ENCODE measurements at regions not wholly inside any gene's neighbourhood (a gene's known extent, or its start where the extent isn't known, plus 50 kb on each side); places are given as distances from the start of the nearest gene placed in this dataset.

DNA sequence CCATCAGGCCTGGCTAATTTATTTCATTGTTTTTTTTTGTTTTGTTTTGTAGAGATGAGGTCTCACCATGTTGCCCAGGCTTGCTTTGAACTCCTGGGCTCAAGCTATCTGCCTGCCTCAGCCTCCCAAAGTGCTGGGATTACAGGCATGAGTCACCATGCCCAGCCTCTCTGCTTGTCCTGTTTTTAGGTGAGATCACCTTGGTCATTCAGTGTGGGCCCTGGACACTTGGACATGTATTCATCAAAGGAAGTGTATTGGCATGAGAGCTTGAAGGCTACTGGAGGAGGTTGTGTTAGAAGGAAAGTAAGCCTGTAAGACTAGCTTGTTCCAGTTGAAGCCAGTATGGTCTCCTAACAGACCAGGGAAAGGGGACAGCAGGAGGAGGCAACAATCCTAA, 229.2 kb upstream of the RGPD4 start:
- Histone ChIP-seq H3K4me1 (ENCODE audit: control insufficient read depth in 2 of 2, insufficient read depth in 2 of 2, low read length in 2 of 2) (no peaks in the 10 kb centered on the region), H3K4me2 (replicated peaks; ENCODE audit: low read depth, low read length, poor library complexity, severe bottlenecking) (no peak overlapping the region), H3K36me3 (replicated peaks in 1 of 2; ENCODE audit: control extremely low read depth in 1 of 2, control insufficient read depth in 1 of 2, extremely low read depth in 1 of 2, insufficient read depth in 2 of 2, low read length in 1 of 2) (no peaks in the 10 kb centered on the region), H4K20me1 (ENCODE audit: control insufficient read depth, insufficient read depth, low read length, poor library complexity, severe bottlenecking) (no peaks in the 10 kb centered on the region), H3K27ac (ENCODE audit: low read length in 2 of 2) (no peak overlapping the region), H3K4me3 (ENCODE audit: control extremely low read depth in 1 of 5, extremely low read depth in 1 of 5, insufficient read depth in 1 of 5, low read depth in 2 of 5, low read length in 4 of 5) (no peak overlapping the region), H3K79me2 (ENCODE audit: control insufficient read depth, insufficient read depth, low read length) (no peaks in the 10 kb centered on the region), H3K9me3 (ENCODE audit: control extremely low read depth in 1 of 3, control insufficient read depth in 2 of 3, insufficient read depth in 1 of 3, low read length in 2 of 3) (no peaks in the 10 kb centered on the region), H3K27me3 (replicated peaks in 1 of 4; ENCODE audit: control extremely low read depth in 1 of 4, control insufficient read depth in 3 of 4, insufficient read depth in 4 of 4, low read length in 3 of 4) (no peaks in the 10 kb centered on the region), H2AFZ (ENCODE audit: insufficient read depth, low read depth, low read length, poor library complexity, severe bottlenecking) (no peak overlapping the region), H3K9ac (ENCODE audit: low read length) (no peak overlapping the region)
- Mint-ChIP-seq H3K4me1 (no peaks in the 10 kb centered on the region), H3K27me3 (no peaks in the 10 kb centered on the region), H3K4me3 (no peak overlapping the region), H3K9me3 (ENCODE audit: insufficient read depth) (no peaks in the 10 kb centered on the region), H3K27ac (no peak overlapping the region)
- ATAC-seq (ENCODE audit: low read depth) (no peak), DNase-seq (no peak)
- intact Hi-C loops (cut with micrococcal nuclease): no loop called here
- ChIA-PET POLR2A (no interaction called here), CTCF (no interaction called here)
- TF ChIP-seq EZH2 (IDR thresholded peaks at IDR 0.05; ENCODE audit: borderline replicate concordance, insufficient read depth, low read depth, low read length, poor library complexity, severe bottlenecking): no peak
- TF ChIP-seq, protein P1, sequence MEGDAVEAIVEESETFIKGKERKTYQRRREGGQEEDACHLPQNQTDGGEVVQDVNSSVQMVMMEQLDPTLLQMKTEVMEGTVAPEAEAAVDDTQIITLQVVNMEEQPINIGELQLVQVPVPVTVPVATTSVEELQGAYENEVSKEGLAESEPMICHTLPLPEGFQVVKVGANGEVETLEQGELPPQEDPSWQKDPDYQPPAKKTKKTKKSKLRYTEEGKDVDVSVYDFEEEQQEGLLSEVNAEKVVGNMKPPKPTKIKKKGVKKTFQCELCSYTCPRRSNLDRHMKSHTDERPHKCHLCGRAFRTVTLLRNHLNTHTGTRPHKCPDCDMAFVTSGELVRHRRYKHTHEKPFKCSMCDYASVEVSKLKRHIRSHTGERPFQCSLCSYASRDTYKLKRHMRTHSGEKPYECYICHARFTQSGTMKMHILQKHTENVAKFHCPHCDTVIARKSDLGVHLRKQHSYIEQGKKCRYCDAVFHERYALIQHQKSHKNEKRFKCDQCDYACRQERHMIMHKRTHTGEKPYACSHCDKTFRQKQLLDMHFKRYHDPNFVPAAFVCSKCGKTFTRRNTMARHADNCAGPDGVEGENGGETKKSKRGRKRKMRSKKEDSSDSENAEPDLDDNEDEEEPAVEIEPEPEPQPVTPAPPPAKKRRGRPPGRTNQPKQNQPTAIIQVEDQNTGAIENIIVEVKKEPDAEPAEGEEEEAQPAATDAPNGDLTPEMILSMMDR (IDR thresholded peaks at IDR 0.05): no peak

- Histone ChIP-seq H3K4me2 (replicated peaks; ENCODE audit: low read depth, low read length, poor library complexity, severe bottlenecking) (no peak overlapping the region), H3K9ac (ENCODE audit: low read length) (no peak overlapping the region), H3K36me3 (replicated peaks in 1 of 2; ENCODE audit: control extremely low read depth in 1 of 2, control insufficient read depth in 1 of 2, extremely low read depth in 1 of 2, insufficient read depth in 2 of 2, low read length in 1 of 2) (no peaks in the 10 kb centered on the region), H3K79me2 (ENCODE audit: control insufficient read depth, insufficient read depth, low read length) (no peaks in the 10 kb centered on the region), H3K4me3 (ENCODE audit: control extremely low read depth in 1 of 5, extremely low read depth in 1 of 5, insufficient read depth in 1 of 5, low read depth in 2 of 5, low read length in 4 of 5) (no peak overlapping the region), H3K27me3 (replicated peaks in 1 of 4; ENCODE audit: control extremely low read depth in 1 of 4, control insufficient read depth in 3 of 4, insufficient read depth in 4 of 4, low read length in 3 of 4) (no peaks in the 10 kb centered on the region), H3K27ac (ENCODE audit: low read length in 2 of 2) (no peak overlapping the region), H3K4me1 (ENCODE audit: control insufficient read depth in 2 of 2, insufficient read depth in 2 of 2, low read length in 2 of 2) (no peaks in the 10 kb centered on the region), H3K9me3 (ENCODE audit: control extremely low read depth in 1 of 3, control insufficient read depth in 2 of 3, insufficient read depth in 1 of 3, low read length in 2 of 3) (no peaks in the 10 kb centered on the region), H4K20me1 (ENCODE audit: control insufficient read depth, insufficient read depth, low read length, poor library complexity, severe bottlenecking) (no peaks in the 10 kb centered on the region), H2AFZ (ENCODE audit: insufficient read depth, low read depth, low read length, poor library complexity, severe bottlenecking) (no peak overlapping the region)
- DNase-seq (no peak), ATAC-seq (ENCODE audit: low read depth) (no peak)
- Mint-ChIP-seq H3K9me3 (ENCODE audit: insufficient read depth) (no peaks in the 10 kb centered on the region), H3K27ac (no peak overlapping the region), H3K4me1 (no peaks in the 10 kb centered on the region), H3K4me3 (no peak overlapping the region), H3K27me3 (no peaks in the 10 kb centered on the region)
- ChIA-PET POLR2A (no interaction called here), CTCF (no interaction called here)
- intact Hi-C loops (cut with micrococcal nuclease): no loop called here
- WGBS (ENCODE audit: insufficient coverage): no CpG with 5 or more reads among the region's 2 CpGs
- TF ChIP-seq, protein P1 (IDR thresholded peaks at IDR 0.05): no peak
- no peak for TF ChIP-seq EZH2 (IDR thresholded peaks at IDR 0.05; ENCODE audit: borderline replicate concordance, insufficient read depth, low read depth, low read length, poor library complexity, severe bottlenecking)
Observed at GRCh38 chr2:107602801-107603200, 223.9 kb upstream of the RGPD4 start.

All from B cell (primary cell).